ENCODE measurements at regions not wholly inside any gene's neighbourhood (a gene's known extent, or its start where the extent isn't known, plus 50 kb on each side); places are given as distances from the start of the nearest gene placed in this dataset.

GRCh38 chr5:77893225-77893860 lies 117.2 kb upstream of the TBCA start (continued):
- TF ChIP-seq PRDM10 (IDR thresholded peaks at IDR 0.05; ENCODE audit: partially characterized antibody) = peak; percentile 18
- no peak for TF ChIP-seq KDM2B (CRISPR knock-in tag; IDR thresholded peaks at IDR 0.05)
- 0 out of 2 replicates have a peak, but pooled peaks have one; percentile 37 for TF ChIP-seq SMARCC2 (IDR thresholded peaks at IDR 0.05; ENCODE audit: low read depth)
- no peak for TF ChIP-seq RBM34 (IDR thresholded peaks at IDR 0.05; ENCODE audit: borderline replicate concordance, insufficient read depth, low read length)
- no peak for TF ChIP-seq ZNF143 (CRISPR knock-in tag; IDR thresholded peaks at IDR 0.05)
- no peak for TF ChIP-seq NR2C1 (IDR thresholded peaks at IDR 0.05)
- TF ChIP-seq NR2C1 (tag; IDR thresholded peaks at IDR 0.05) = no peak
- no peak for TF ChIP-seq NR4A1 (CRISPR knock-in tag; IDR thresholded peaks at IDR 0.05)
- TF ChIP-seq NR4A1 (tag; IDR thresholded peaks at IDR 0.05) = no peak; the same call in 1 of the 2 replicates
- TF ChIP-seq DNMT1 (IDR thresholded peaks at IDR 0.05) = no peak
- TF ChIP-seq, protein P1, sequence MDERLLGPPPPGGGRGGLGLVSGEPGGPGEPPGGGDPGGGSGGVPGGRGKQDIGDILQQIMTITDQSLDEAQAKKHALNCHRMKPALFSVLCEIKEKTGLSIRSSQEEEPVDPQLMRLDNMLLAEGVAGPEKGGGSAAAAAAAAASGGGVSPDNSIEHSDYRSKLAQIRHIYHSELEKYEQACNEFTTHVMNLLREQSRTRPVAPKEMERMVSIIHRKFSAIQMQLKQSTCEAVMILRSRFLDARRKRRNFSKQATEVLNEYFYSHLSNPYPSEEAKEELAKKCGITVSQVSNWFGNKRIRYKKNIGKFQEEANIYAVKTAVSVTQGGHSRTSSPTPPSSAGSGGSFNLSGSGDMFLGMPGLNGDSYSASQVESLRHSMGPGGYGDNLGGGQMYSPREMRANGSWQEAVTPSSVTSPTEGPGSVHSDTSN (CRISPR knock-in tag; IDR thresholded peaks at IDR 0.05; ENCODE audit: low read depth) = no peak
- TF ChIP-seq, protein P1 (tag; conservative IDR thresholded peaks at IDR 0.05; ENCODE audit: low read depth) = no peak
- TF ChIP-seq RBFOX2 (IDR thresholded peaks at IDR 0.05; ENCODE audit: low read depth, low read length) = no peak
- no peak for TF ChIP-seq RFX1 (IDR thresholded peaks at IDR 0.05)
- no peak for TF ChIP-seq ZNF217 (CRISPR knock-in tag; IDR thresholded peaks at IDR 0.05)
- no peak for TF ChIP-seq NUFIP1 (IDR thresholded peaks at IDR 0.05; ENCODE audit: partially characterized antibody)
- TF ChIP-seq, protein P2, sequence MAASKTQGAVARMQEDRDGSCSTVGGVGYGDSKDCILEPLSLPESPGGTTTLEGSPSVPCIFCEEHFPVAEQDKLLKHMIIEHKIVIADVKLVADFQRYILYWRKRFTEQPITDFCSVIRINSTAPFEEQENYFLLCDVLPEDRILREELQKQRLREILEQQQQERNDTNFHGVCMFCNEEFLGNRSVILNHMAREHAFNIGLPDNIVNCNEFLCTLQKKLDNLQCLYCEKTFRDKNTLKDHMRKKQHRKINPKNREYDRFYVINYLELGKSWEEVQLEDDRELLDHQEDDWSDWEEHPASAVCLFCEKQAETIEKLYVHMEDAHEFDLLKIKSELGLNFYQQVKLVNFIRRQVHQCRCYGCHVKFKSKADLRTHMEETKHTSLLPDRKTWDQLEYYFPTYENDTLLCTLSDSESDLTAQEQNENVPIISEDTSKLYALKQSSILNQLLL (CRISPR knock-in tag; IDR thresholded peaks at IDR 0.05; ENCODE audit: borderline replicate concordance) = no peak
- TF ChIP-seq PPARD (CRISPR knock-in tag; IDR thresholded peaks at IDR 0.05) = no peak
- TF ChIP-seq NFE2 (IDR thresholded peaks at IDR 0.05; ENCODE audit: low read depth) = peak; percentile 96
- no peak for TF ChIP-seq KLF16 (IDR thresholded peaks at IDR 0.05)
- TF ChIP-seq ZFX (CRISPR knock-in tag; IDR thresholded peaks at IDR 0.05) = no peak
- TF ChIP-seq ZNF197 (CRISPR knock-in tag; IDR thresholded peaks at IDR 0.05; ENCODE audit: low read depth) = no peak
- no peak for TF ChIP-seq POLR2AphosphoS2 (IDR thresholded peaks at IDR 0.05; ENCODE audit: low read length)
